Posterior cingulate gyrus (tissue), 11 donors: ENCODE measurements at regions not wholly inside any gene's neighbourhood (a gene's known extent, or its start where the extent isn't known, plus 50 kb on each side); places are given as distances from the start of the nearest gene placed in this dataset.

Source experiments
- DNase-seq, 10 donors: peaks; one replicate each; pipeline versions ENCODE4 v3.0.0 to v3.0.0-alpha.2; 2020 to 2021; ENCODE audit warnings: mixed read lengths in 3 of 10
- intact Hi-C: fragments of 100-400 bp; cut with DNase I; formaldehyde crosslinking; loops from one replicate; pipeline ENCODE4 v1.15.1; 2023

DNA sequence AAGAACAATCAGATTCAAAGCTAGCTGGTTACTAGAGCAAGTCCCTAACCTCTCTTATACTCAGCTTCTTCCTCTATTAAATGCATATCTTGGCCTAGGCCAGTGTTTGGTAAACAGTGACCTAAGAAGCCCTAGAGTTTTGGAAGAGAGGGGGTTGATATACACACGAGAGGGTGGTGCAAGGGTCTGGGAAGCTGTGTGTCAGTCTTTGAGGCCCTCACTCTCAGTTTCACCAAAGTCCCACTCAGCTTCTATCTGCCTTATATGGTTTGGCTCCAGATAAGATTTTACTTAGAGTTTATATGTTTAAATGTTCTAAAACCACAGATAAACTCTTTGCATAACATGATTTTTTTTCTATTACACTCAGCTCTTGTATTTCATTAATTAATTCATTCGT is 526.1 kb upstream of the BTBD3 start:
- no peak for DNase-seq
- intact Hi-C loops, result no loop called here

DNA sequence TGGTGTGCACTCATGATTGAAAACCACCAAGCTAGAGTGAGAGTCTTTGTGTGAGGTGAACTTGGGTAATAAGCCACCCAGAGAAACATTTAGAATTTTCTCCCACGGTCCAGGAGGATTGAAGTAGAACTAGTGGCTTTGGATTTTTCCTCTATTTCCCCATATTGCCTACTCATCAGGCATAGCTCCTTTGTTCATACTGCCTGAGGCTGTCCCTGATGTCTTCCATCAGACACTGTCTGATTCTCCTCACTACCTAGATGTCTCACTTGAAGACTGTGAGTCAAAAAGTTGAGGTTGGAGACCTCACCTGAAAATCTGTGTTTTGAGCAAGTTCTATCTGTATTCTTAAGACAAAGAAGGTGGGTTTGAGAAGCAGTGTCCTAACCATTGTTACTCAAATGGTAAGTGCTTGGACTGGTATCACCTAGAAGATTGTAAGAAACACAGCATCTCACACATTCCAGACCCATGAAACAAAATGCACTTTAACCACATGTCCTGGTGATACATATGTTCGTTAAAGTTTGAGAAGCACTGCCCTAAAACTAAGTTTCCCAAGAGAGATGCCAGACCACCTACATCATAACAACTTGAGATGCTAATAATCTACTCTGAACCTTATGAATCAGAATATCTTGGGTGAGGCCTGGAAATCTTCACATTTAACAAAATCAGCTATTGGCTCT is 523.4 kb upstream of the BTBD3 start:
- intact Hi-C loops, result no loop called here
- no peak for DNase-seq

DNA sequence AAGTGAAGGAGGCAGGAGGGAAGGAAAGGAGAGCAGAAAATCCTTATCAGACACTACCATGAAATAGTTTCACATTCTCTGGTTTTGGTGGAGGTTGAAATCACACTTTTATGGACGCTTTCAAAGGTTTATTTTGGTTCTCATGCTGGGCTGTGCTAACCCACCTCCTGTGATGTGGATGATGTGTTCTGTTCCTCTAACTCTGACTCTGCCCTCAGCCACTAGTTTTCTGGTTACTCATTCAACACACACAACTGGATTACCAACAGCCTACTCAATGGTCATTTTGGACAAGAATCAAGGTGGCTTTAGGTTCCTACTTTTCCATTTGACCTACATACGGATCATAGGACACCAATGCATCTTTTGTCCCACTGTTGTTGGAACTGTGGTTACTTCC is 522.1 kb upstream of the BTBD3 start:
- no peak for DNase-seq
- intact Hi-C loops, result no loop called here

DNA sequence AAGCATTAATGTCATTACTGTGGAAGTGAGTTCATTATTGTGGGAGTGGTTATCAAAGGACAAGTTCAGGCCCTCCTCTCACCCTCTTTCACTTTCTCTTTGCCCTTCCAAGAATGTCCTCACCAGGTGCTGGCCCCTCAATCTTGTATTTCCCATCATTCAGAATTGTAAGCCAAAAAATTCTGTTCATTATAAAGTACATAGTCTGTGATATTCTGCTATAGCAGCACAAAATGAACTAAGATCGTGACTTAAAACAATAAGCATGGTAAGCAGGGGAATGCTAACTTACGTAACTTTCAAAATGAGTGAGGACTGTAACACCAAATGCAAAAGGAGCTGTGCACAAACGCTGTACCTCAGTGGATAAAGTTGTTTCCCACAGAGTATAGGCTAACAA is 515.7 kb upstream of the BTBD3 start:
- DNase-seq, result no peak
- intact Hi-C loops, result no loop called here

DNA sequence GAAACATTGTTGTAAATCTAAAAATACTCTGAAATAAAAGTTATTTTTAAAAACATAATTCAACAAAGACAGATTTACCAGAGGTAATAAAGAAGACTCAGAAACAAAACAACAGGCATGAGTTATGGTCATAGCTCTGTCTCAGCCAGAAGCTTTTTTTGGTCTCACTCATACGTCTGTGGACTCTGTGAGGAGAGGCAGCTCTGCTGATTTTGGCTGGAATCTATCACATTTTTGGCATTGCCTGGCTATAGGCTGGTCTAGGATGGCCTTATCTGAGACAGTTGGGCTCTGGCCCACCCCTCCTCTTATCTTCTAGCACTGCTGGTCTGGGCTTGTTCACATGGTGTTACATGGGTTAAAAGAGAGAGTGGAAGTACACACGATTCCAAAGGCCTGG is 514.0 kb upstream of the BTBD3 start:
- intact Hi-C loops, result no loop called here
- DNase-seq, result no peak

DNA sequence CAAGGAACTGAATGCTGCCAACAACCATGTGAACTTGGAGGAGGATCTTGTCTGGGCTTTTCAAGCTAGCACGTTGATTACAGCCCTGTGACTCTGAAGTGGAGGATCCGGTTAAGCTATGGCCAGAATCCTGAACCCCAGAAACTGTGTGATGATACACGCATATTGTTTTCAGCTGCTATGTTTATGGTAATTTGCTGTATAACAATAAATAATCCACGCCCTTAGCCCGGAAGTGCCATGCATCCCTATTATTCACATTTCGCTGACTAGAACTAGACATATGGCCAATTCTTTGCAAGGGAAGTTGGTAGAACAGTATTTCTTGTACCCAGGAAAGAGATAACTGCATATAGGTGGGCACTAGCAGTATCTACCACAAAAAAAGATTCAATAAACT is 510.8 kb upstream of the BTBD3 start:
- no peak for DNase-seq
- intact Hi-C loops, result no loop called here

DNA sequence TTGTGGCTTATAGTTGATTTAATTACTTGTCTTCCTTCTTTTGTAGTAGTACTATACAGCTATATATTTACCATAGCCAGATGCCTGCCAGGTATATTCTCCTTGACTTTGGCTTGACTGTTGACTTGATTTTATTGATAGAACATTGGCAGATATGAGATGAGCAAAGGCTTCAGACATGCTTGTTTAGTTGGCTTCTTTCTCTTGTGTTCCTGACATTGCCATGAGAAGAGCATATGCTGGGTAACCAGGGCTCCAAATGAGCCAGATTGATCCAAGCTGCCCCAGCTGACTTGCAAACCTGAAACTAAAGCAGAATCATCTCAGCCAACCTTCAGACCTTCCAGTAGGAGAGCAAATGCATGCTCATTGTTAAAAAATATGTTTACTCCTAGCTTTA is 508.1 kb upstream of the BTBD3 start:
- intact Hi-C loops, result no loop called here
- DNase-seq, result no peak

DNA sequence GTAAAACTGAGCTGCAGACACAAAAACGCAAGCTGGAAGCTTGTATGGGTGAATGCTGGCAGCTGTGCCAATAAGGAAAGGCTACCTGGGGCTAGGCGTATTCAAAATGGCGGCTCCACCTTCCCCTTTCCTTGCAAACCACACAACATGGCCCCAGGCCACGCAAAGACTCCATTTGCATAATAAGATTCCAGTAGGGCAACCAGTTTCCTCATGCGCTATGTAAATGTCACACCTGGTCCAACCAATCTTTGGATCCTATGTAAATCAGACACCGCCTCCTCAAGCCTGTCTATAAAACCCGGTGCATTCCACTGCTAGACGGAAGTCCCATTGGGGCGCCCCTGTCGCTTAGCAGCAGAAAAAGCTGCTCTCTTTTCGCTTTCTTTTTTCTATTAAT is 505.9 kb upstream of the BTBD3 start:
- intact Hi-C loops, result no loop called here
- no peak for DNase-seq

DNA sequence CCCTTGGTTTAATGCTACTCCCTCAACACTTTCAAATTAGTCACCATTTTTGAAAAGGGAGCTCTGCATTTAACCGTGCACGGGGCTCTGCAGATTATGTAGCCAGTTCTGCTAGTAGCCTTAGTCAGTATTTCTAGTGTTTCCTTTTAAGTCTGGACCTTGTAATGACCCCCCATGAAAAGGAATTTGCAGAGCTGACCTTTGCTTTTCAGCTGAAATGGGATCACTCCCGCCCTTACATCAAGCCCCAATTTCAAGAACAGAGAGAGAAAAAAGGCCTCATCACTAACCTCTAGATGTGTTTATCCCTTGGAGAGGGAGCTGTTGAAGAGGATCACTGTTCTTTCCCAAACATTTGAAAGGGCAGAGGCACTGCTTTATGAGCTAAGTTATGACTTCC is 490.7 kb upstream of the BTBD3 start:
- DNase-seq, result no peak
- intact Hi-C loops, result no loop called here

DNA sequence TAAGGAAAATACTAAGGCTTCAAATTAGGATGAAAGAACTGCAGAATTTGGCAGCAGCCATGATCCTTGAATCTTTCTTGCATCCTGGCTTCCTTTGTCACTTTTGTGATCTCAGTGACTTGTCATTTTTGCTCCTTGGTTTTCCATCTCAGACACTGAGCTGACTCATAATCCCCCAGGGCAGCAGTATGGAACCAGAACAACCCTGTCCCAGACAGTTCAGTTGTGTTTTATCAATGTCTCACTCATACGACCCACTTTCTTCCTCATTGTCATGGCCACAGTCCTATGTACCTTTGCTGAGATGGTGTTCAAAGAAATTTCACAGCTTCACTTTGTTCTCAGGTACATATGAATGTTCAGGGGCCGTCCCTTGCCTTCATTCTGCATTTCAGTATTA is 488.5 kb upstream of the BTBD3 start:
- DNase-seq, result no peak
- intact Hi-C loops, result no loop called here

DNA sequence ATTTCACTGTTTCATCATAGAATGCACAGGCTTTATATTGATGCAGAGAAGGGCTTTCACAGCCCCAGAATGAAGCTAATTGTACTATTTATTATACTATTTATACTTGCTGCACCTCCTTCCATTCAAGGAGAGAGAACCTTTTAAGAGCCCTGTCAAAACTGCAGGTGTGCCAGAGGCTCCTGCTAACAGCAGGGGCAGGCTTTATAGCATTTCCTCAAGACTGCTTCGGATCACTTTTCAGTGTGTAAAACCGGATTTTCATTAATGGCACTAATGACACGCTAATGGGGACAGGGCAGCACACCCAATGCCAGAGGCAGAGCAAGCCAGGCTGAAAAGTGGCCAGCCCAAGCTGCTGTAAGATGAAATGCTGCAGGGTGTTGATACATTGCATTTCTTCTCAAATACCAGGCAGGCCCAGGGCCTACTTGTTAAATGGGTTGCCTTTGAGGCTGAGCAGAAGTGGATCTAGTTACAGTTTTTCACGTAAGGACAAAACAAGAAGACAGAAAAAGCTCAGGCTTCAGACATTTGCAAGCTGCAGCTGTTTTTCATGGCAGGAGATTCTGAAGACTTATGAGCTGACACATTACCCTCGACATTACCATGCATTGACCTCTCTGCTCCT is 487.7 kb upstream of the BTBD3 start:
- DNase-seq, result no peak
- intact Hi-C loops, result no loop called here

DNA sequence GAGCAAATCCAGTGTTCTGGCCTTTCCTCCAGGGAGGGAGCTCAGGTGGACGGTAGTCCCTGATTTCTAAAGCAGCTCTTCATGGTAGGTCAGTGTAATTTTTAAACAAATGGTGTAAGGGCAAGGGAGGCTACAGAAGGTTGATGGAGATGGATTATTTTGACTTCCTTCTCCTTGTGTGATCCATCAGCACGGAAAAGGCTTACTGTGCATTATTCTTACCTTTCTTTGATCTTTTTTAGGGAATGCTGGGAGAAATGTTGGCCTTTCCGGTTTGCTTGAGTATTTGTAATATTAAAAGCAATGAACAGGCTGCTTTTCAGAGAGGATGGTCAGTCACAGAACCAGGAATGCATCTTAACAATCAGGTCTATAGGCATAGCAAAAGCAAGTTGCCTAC is 487.0 kb upstream of the BTBD3 start:
- intact Hi-C loops, result no loop called here

DNA sequence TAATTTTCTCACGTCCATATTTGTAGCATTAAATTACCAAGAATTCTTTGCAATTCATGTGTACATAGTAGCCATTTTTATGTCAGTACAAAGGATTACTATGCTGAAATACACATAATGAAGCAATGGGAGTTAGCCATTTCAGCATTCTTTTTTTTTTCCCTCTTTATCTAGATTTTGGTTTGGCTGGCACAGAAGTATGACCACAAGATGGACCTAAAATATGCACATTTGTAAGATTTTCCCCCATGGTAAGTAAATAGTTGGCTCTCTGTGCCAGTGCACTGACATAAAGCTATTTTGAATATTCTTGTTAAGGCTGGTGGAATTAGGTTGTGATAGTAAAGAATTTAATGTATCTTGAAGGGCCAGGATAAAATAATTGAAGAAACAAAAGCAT is 486.1 kb upstream of the BTBD3 start:
- no peak for DNase-seq
- intact Hi-C loops, result no loop called here

More for the DNA sequence above, 487.0 kb upstream of the BTBD3 start:
- DNase-seq, result no peak

DNA sequence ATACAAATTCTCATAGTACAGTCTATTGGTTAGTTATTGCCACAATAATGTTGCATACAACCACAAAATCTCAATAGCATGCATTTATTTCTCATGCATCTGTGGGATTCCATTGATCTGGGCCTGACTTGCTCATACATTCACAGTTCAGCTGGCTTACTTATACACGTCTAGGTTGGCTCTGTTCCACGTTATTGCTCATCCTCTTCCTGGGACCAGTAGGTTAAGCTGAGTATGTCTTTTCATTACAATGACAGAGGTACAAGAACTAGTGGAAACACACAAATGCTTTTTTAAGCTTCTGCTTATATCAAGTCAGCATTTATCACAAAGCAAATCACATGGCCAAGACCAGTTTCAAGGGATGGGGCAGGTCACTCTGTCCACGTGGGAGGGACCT is 485.3 kb upstream of the BTBD3 start:
- intact Hi-C loops, result no loop called here
- DNase-seq, result no peak

DNA sequence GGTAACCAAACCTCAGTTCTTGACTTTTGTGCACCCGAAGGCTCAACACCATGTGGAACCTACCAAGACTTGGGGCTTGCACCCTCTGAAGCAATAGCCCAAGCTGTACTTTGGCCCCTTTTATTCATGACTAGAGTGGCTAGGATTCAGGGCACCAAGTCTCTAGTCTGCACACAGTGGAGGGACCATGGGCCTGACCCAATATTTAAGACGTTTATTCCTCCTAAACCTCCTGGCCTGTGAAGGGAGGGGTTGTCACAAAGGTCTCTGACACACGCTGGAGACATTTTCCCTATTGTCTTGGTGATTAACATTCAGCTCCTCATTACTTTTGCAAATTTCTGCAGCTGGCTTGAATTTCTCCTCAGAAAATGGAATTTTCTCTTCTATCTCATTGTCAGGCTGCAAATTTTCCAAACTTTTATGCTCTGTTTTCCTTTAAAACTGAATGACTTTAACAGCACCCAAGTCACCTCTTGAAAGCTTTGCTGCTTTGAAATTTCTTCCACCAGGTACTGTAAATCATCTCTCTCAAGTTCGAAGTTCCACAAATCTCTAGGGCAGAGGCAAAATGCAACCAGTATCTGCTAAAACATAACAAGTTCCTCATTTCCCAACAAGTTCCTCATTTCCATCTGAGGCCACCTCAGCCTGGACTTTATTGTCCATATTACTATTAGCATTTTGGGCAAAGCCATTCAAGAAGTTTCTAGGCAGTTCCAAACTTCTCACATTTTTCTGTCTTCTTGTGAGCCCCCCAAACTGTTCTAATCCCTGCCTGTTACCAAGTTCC is 481.4 kb upstream of the BTBD3 start:
- DNase-seq, result no peak
- intact Hi-C loops, result no loop called here

DNA sequence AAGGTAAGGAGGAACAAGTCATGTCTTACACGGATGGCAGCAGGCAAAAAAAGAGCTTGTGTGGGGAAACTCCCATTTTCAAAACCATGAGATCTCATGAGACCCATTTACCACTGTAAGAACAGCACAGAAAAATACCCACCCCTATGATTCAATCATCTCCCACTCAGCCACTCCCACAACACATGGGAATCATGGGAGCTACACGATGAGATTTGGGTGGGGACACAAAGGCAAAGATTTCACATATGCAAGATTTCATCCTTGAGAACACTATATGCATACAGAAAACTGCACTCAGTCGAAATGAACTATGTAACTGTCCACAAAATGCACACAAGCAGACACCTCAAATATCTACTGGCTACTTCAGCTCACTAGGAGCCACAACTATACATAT is 480.6 kb upstream of the BTBD3 start:
- intact Hi-C loops, result no loop called here
- no peak for DNase-seq

DNA sequence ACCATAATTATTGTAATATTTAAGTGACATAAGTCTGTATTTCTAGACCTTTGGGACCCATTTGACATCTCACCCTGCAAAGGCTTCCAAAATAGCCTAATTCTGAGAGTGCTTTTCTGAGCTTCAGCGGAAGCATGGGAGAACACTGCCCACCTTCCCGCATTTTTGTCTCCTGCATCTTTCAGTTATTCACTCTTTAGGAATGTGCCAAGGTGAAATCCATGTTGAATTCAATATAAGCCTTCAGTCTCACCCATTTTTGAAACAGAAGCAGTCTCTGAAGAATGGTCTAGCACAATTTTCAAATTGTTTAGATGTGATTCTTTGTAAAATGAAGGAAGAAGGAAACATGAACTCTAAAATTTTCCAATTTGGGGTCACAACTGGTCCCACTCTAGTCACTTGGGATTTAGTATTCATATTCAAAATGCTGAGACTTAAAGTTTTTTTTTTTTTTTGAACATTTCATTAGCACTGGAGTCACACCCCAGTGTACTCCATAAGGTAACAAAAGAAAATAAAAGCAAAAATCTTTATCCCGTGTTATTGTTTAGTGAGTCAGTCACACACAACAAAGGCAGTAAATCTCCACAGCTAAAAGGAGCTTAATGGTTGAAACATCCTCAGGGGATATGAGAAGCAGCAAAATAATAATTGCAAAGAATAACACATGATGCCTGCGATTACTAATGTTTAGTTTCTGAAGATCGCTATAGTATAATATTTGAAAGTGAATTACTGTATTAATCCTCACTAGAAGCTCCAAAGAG is 479.9 kb upstream of the BTBD3 start:
- intact Hi-C loops, result no loop called here
- DNase-seq, result no peak

DNA sequence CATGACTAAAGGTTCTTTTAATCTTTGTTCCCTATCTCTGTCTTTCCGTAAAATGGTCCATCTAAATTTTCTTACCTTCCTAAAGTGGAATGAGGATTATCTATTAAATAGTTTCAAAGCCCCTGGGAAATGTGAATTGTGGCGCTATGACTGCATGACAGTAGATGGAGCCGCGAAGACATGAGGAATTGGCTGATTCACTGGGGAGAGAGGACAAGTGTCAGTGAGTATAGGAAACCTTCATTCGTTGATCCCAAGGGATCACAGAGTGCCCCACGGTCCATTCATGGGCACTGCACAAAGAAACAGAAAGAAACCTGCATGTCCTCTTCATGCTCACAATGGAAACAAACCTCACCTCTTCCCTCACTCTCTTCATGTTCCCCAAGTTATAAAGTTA is 479.3 kb upstream of the BTBD3 start:
- intact Hi-C loops, result no loop called here
- no peak for DNase-seq

DNA sequence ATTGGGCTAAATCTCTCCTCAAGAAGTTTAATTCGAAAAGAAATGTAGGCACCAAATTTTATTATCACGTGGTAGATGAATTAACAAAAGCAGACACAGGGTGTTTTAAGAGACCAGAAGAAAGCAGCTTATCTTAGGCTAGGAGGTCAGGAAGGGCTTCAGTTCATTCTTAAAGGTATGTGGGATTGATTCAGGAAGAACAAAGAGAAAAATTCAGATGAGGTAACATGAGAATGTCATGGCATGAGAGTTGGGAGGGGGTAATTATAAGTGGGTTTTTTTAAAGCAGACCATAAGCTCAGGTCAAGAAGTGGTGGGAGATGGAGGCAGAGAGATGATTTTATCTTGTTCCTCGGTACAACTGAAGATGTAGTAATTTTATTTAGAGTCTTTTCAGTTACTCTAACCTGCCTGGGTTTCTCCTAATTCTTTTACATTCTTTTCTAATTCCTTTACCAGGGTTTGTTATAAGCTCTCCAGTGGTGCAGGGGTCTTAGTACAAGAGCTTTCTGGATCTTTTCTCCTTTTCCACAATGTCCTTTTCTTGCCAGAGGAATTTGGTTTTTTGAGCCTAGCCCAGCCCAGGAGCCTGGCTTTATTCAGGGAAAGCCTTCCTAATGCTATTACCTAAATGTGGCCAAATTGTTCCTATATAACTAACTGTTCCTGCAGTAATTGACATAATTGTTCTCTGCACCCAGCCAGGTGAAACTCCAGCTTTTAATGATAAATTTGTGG is 474.1 kb upstream of the BTBD3 start:
- no peak for DNase-seq
- intact Hi-C loops, result no loop called here

DNA sequence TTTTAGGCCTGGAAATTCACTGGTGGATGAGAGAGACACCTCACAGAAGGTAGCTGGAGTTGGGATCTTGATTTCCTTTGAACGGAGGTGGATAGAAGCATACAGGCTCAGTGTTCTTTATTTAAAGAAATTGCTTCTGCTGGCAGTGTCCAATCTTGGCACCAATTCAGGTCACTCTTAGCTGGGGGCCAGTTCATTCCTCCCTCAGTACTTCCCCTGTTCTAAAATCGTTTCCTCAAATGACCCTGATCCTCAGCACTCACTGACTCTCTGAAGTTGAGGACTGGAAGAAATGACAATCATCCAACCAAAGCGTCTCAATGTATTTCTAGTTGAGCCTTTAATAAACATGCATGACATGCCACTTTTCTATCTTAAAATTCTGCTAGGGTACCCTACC is 472.5 kb upstream of the BTBD3 start:
- intact Hi-C loops, result no loop called here
- DNase-seq, result no peak

DNA sequence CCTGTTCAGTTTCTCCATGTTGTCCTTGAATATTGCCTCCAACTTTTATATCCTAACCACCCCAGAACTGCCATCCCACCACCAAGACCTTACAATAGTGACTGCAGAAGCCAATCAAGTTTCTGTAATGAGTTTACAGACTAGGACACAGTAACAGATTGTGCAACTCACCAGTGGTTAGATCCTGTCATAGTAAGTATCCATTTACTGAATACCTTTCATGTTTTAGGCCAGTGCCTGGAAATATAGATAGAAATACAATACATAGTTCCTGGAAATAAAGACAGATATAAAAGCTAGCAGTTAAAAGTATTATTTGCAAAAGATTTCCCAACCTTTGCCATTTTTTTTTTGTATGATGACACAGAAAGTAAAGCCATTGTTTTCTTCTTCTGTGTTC is 471.8 kb upstream of the BTBD3 start:
- intact Hi-C loops, result no loop called here
- DNase-seq, result no peak
